ENCODE measurements at regions not wholly inside any gene's neighbourhood (a gene's known extent, or its start where the extent isn't known, plus 50 kb on each side); places are given as distances from the start of the nearest gene placed in this dataset.

GRCh38 chr4:170652571-170652970 is 562.8 kb upstream of the AADAT start:
- TF ChIP-seq CTCF (IDR thresholded peaks at IDR 0.05; ENCODE audit: insufficient read depth, low read depth, low read length, missing control alignments): no peak

GRCh38 chr4:170651786-170652185 is 562.0 kb upstream of the AADAT start:
- no peak for TF ChIP-seq CTCF (IDR thresholded peaks at IDR 0.05; ENCODE audit: insufficient read depth, low read depth, low read length, missing control alignments)
- no peak for DNase-seq (ENCODE audit: low read depth)
- no peak overlapping the region for H3K4me3 ChIP-seq (ENCODE audit: low read depth, low read length)

More at GRCh38 chr4:170652571-170652970, 562.8 kb upstream of the AADAT start:
- no peak for DNase-seq (ENCODE audit: low read depth)
- no peak overlapping the region for H3K4me3 ChIP-seq (ENCODE audit: low read depth, low read length)

- no peak for DNase-seq (ENCODE audit: low read depth)
- no peak for TF ChIP-seq CTCF (IDR thresholded peaks at IDR 0.05; ENCODE audit: insufficient read depth, low read depth, low read length, missing control alignments)
Measured at GRCh38 chr4:170627418-170627817, 537.7 kb upstream of the AADAT start.

GRCh38 chr4:170623899-170624298 is 534.1 kb upstream of the AADAT start:
- no peak overlapping the region for H3K4me3 ChIP-seq (ENCODE audit: low read depth, low read length)
- DNase-seq (ENCODE audit: low read depth): no peak
- no peak for TF ChIP-seq CTCF (IDR thresholded peaks at IDR 0.05; ENCODE audit: insufficient read depth, low read depth, low read length, missing control alignments)

More at GRCh38 chr4:170627418-170627817, 537.7 kb upstream of the AADAT start:
- H3K4me3 ChIP-seq (ENCODE audit: low read depth, low read length): no peak overlapping the region

- TF ChIP-seq CTCF (IDR thresholded peaks at IDR 0.05; ENCODE audit: insufficient read depth, low read depth, low read length, missing control alignments): no peak
- no peak overlapping the region for H3K4me3 ChIP-seq (ENCODE audit: low read depth, low read length)
- no peak for DNase-seq (ENCODE audit: low read depth)
Measured at GRCh38 chr4:170610434-170610833, 520.7 kb upstream of the AADAT start.

GRCh38 chr4:170599894-170600293 is 510.1 kb upstream of the AADAT start:
- no peak for TF ChIP-seq CTCF (IDR thresholded peaks at IDR 0.05; ENCODE audit: insufficient read depth, low read depth, low read length, missing control alignments)
- H3K4me3 ChIP-seq (ENCODE audit: low read depth, low read length): no peak overlapping the region
- no peak for DNase-seq (ENCODE audit: low read depth)

- no peak overlapping the region for H3K4me3 ChIP-seq (ENCODE audit: low read depth, low read length)
- DNase-seq (ENCODE audit: low read depth): no peak
- no peak for TF ChIP-seq CTCF (IDR thresholded peaks at IDR 0.05; ENCODE audit: insufficient read depth, low read depth, low read length, missing control alignments)
Measured at GRCh38 chr4:170591076-170591475, 501.3 kb upstream of the AADAT start.
